ENCODE measurements at regions not wholly inside any gene's neighbourhood (a gene's known extent, or its start where the extent isn't known, plus 50 kb on each side); places are given as distances from the start of the nearest gene placed in this dataset.

DNA sequence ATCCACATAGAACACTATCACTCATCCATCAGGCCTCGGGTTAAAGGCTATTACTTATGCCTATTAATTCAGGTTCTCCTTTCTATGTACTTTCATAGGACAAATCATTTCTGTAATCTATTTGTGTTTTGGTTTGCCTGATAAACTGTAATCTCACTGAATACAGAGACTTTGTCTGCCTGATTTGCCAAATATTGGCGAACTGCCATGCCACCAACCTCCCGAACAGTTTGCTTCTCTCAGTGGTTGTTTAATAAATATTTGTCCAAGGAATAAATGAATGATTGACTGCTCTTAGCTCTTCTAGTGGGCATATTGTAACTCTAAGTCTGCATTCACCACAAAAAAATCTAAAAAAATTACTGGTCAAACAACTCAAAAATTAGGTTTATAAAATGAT lies 170.1 kb upstream of the ZFP64 start:
- TF ChIP-seq MAFK (IDR thresholded peaks at IDR 0.05; ENCODE audit: low read depth, low read length) (no peak), POLR2A (IDR thresholded peaks at IDR 0.05; ENCODE audit: low read depth, low read length) (no peak), CHD1 (IDR thresholded peaks at IDR 0.05; ENCODE audit: low read depth, low read length) (no peak), MAZ (IDR thresholded peaks at IDR 0.05; ENCODE audit: borderline replicate concordance, low read depth, low read length) (no peak), FOS (IDR thresholded peaks at IDR 0.05; ENCODE audit: low read depth, low read length) (no peak), BHLHE40 (IDR thresholded peaks at IDR 0.05; ENCODE audit: low read depth, low read length) (no peak), SMC3 (IDR thresholded peaks at IDR 0.05; ENCODE audit: low read depth, low read length) (no peak), NFE2L2 (IDR thresholded peaks at IDR 0.05; ENCODE audit: low read depth, low read length) (no peak)
- TF ChIP-seq, protein P1, sequence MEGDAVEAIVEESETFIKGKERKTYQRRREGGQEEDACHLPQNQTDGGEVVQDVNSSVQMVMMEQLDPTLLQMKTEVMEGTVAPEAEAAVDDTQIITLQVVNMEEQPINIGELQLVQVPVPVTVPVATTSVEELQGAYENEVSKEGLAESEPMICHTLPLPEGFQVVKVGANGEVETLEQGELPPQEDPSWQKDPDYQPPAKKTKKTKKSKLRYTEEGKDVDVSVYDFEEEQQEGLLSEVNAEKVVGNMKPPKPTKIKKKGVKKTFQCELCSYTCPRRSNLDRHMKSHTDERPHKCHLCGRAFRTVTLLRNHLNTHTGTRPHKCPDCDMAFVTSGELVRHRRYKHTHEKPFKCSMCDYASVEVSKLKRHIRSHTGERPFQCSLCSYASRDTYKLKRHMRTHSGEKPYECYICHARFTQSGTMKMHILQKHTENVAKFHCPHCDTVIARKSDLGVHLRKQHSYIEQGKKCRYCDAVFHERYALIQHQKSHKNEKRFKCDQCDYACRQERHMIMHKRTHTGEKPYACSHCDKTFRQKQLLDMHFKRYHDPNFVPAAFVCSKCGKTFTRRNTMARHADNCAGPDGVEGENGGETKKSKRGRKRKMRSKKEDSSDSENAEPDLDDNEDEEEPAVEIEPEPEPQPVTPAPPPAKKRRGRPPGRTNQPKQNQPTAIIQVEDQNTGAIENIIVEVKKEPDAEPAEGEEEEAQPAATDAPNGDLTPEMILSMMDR (conservative IDR thresholded peaks at IDR 0.05; ENCODE audit: low read depth, low read length) = no peak
- TF ChIP-seq, protein P2, sequence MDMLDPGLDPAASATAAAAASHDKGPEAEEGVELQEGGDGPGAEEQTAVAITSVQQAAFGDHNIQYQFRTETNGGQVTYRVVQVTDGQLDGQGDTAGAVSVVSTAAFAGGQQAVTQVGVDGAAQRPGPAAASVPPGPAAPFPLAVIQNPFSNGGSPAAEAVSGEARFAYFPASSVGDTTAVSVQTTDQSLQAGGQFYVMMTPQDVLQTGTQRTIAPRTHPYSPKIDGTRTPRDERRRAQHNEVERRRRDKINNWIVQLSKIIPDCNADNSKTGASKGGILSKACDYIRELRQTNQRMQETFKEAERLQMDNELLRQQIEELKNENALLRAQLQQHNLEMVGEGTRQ (IDR thresholded peaks at IDR 0.05; ENCODE audit: low read depth, low read length) = no peak
- TF ChIP-seq, protein P3, sequence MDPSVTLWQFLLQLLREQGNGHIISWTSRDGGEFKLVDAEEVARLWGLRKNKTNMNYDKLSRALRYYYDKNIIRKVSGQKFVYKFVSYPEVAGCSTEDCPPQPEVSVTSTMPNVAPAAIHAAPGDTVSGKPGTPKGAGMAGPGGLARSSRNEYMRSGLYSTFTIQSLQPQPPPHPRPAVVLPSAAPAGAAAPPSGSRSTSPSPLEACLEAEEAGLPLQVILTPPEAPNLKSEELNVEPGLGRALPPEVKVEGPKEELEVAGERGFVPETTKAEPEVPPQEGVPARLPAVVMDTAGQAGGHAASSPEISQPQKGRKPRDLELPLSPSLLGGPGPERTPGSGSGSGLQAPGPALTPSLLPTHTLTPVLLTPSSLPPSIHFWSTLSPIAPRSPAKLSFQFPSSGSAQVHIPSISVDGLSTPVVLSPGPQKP (IDR thresholded peaks at IDR 0.05; ENCODE audit: borderline replicate concordance, low read depth, low read length) = no peak

Data from IMR-90 (cell line).